CD4-positive, CD25-positive, alpha-beta regulatory T cell (primary cell): ENCODE measurements at regions not wholly inside any gene's neighbourhood (a gene's known extent, or its start where the extent isn't known, plus 50 kb on each side); places are given as distances from the start of the nearest gene placed in this dataset.

Experiments
- ATAC-seq, 2 donors: fragments of 150-1000 bp; cut with Tn5 transposase; one replicate each; pipeline ENCODE4 v1.10.0; 2021; ENCODE audit warnings: low read depth in 2 of 2, moderate number of reproducible peaks in 2 of 2, moderate library complexity in 1 of 2
- DNase-seq, 3 donors: peaks; one replicate each; pipeline versions ENCODE4 v3.0.0 to v3.0.0-alpha.2; 2012 to 2022; ENCODE audit warnings: mixed read lengths in 1 of 3
- H3K27ac ChIP-seq: one replicate; pipeline ENCODE4 v1.7.0; 2013; ENCODE audit warnings: mild to moderate bottlenecking, low read length; ENCODE audit not compliant: insufficient read depth, poor library complexity, severe bottlenecking
- H3K27me3 ChIP-seq: one replicate; pipeline ENCODE4 v1.7.0; 2013; ENCODE audit warnings: low read length; ENCODE audit not compliant: control insufficient read depth, insufficient read depth
- H3K36me3 ChIP-seq: one replicate; pipeline ENCODE4 v1.7.0; 2013; ENCODE audit warnings: mild to moderate bottlenecking, low read length, moderate library complexity; ENCODE audit not compliant: control insufficient read depth, insufficient read depth
- H3K4me1 ChIP-seq: 2 replicates; pipeline ENCODE4 v1.7.0; 2013; ENCODE audit warnings: mild to moderate bottlenecking, low read length; ENCODE audit not compliant: insufficient read depth, control insufficient read depth, poor library complexity, severe bottlenecking
- H3K4me3 ChIP-seq: one replicate; pipeline ENCODE4 v1.7.0; 2013; ENCODE audit warnings: low read depth, mild to moderate bottlenecking, low read length, moderate library complexity
- H3K9me3 ChIP-seq, 2 experiments: 1 replicate in 1 of 2; 2 replicates in 1 of 2; pipeline ENCODE4 v1.7.0; 2013; ENCODE audit warnings: low read length in 2 of 2, mild to moderate bottlenecking in 1 of 2, moderate library complexity in 1 of 2; ENCODE audit not compliant: control insufficient read depth in 2 of 2
- H3K27ac Mint-ChIP-seq, 3 donors: one replicate each; pipeline ENCODE4 v1.8.0; 2020 to 2022; ENCODE audit warnings: mild to moderate bottlenecking in 3 of 3, mixed read lengths in 3 of 3, moderate library complexity in 2 of 3
- H3K27me3 Mint-ChIP-seq: one replicate; pipeline ENCODE4 v1.8.0; 2022; ENCODE audit warnings: mild to moderate bottlenecking, mixed read lengths
- H3K36me3 Mint-ChIP-seq: one replicate; pipeline ENCODE4 v1.8.0; 2020; ENCODE audit warnings: mixed read lengths
- H3K4me1 Mint-ChIP-seq, 4 donors: one replicate each; pipeline ENCODE4 v1.8.0; 2020 to 2022; ENCODE audit warnings: mixed read lengths in 4 of 4, mild to moderate bottlenecking in 1 of 4
- H3K4me3 Mint-ChIP-seq, 4 donors: one replicate each; pipeline ENCODE4 v1.8.0; 2020 to 2022; ENCODE audit warnings: mild to moderate bottlenecking in 4 of 4, mixed read lengths in 4 of 4, moderate library complexity in 3 of 4
- H3K9me3 Mint-ChIP-seq, 7 donors: one replicate each; pipeline ENCODE4 v1.8.0; 2020 to 2022; ENCODE audit warnings: mixed read lengths in 7 of 7, mild to moderate bottlenecking in 3 of 7, moderate library complexity in 2 of 7

DNA sequence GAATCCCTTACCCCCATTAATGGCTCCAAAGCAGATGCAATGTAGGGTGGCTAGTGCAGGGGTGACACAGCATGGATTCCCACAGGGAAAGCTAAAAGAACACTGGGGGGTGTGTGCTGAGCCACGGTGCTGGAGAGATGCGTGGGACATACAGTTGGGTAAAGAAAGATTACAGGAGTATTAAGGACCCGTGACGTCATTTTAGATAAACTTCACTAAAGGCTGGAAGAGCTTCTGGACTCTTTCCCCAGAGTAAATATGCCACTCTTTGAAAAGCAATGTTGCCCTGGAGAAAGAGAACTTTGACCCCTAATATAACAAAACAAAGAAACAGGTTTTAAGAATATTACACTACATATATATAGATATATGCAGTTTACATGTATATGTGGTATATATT lies 481.5 kb upstream of the VSTM2A start:
- no peak overlapping the region for H3K4me3 Mint-ChIP-seq
- no peak for ATAC-seq
- no peak overlapping the region for H3K27ac Mint-ChIP-seq

DNA sequence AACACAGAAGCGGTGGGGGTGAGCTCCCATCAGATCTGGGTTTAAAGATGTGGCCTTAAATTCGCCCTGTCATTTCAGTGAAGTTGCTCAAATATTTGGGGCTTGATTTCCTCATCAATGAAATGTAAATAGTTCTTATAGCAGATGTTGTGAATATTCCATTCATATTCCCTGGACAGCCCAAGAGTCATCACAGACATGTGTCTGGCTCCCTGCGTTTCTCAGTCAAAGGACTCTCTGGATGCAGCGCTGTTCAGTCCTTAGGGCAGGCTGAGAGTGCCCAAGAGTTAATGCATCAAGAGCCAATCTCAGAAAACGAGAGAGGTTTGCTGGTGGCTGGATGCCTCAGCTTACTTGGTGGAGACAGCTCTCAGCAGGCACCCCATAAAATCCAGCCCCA lies 475.5 kb upstream of the VSTM2A start:
- Mint-ChIP-seq H3K4me1 (no peaks in the 10 kb centered on the region), H3K27me3 (no peaks in the 10 kb centered on the region), H3K27ac (no peak overlapping the region), H3K4me3 (no peak overlapping the region), H3K9me3 (peaks cover 0 to 21% (median 6%) of the 10 kb centered on the region in 7 donors), H3K36me3 (no peaks in the 10 kb centered on the region)
- H3K4me1 ChIP-seq, result no peaks in the 10 kb centered on the region
- DNase-seq, result no peak
- no peaks in the 10 kb centered on the region for H3K27me3 ChIP-seq
- no peak overlapping the region for H3K27ac ChIP-seq
- H3K9me3 ChIP-seq, result peaks cover 0 to 11% of the 10 kb centered on the region in 2 experiments
- H3K4me3 ChIP-seq, result no peak overlapping the region
- H3K36me3 ChIP-seq, result no peaks in the 10 kb centered on the region
- no peak for ATAC-seq

More for the DNA sequence above, 481.5 kb upstream of the VSTM2A start:
- Histone ChIP-seq H3K9me3 (peaks cover 0 to 7% of the 10 kb centered on the region in 2 experiments), H3K27ac (no peak overlapping the region), H3K4me1 (no peaks in the 10 kb centered on the region), H3K27me3 (no peaks in the 10 kb centered on the region), H3K36me3 (no peaks in the 10 kb centered on the region), H3K4me3 (no peak overlapping the region)
- Mint-ChIP-seq H3K36me3 (no peaks in the 10 kb centered on the region), H3K4me1 (no peaks in the 10 kb centered on the region), H3K9me3 (peaks cover 0 to 37% (median 5%) of the 10 kb centered on the region in 7 donors), H3K27me3 (no peaks in the 10 kb centered on the region)
- DNase-seq, result no peak

GRCh38 chr7:54069843-54070242 lies 472.3 kb upstream of the VSTM2A start:
- no peak overlapping the region for H3K4me3 Mint-ChIP-seq
- ATAC-seq, result no peak
- no peaks in the 10 kb centered on the region for H3K4me1 Mint-ChIP-seq
- Histone ChIP-seq H3K27ac (no peak overlapping the region), H3K36me3 (no peaks in the 10 kb centered on the region), H3K4me1 (no peaks in the 10 kb centered on the region), H3K4me3 (no peak overlapping the region), H3K9me3 (peaks cover 0 to 17% of the 10 kb centered on the region in 2 experiments), H3K27me3 (no peaks in the 10 kb centered on the region)
- H3K27me3 Mint-ChIP-seq, result no peaks in the 10 kb centered on the region
- no peak for DNase-seq
- no peak overlapping the region for H3K27ac Mint-ChIP-seq
- H3K36me3 Mint-ChIP-seq, result no peaks in the 10 kb centered on the region
- peaks cover 0 to 25% (median 4%) of the 10 kb centered on the region in 7 donors for H3K9me3 Mint-ChIP-seq

- Mint-ChIP-seq H3K27ac (no peak overlapping the region), H3K27me3 (no peaks in the 10 kb centered on the region), H3K36me3 (no peaks in the 10 kb centered on the region), H3K9me3 (peaks cover 4 to 27% (median 7%) of the 10 kb centered on the region in 7 donors), H3K4me3 (no peak overlapping the region), H3K4me1 (peaks cover 0 to 4% (median 0%) of the 10 kb centered on the region in 4 donors)
- Histone ChIP-seq H3K27me3 (no peaks in the 10 kb centered on the region), H3K36me3 (no peaks in the 10 kb centered on the region), H3K4me1 (no peaks in the 10 kb centered on the region), H3K4me3 (no peak overlapping the region), H3K9me3 (peaks cover 0 to 15% of the 10 kb centered on the region in 2 experiments), H3K27ac (no peak overlapping the region)
- no peak for DNase-seq
- ATAC-seq, result no peak
Measured at GRCh38 chr7:54072710-54073109, 469.5 kb upstream of the VSTM2A start.

GRCh38 chr7:54076616-54077015 lies 465.6 kb upstream of the VSTM2A start:
- H3K36me3 ChIP-seq, result no peaks in the 10 kb centered on the region
- no peak for DNase-seq
- H3K36me3 Mint-ChIP-seq, result no peaks in the 10 kb centered on the region
- H3K9me3 Mint-ChIP-seq, result peaks cover 4 to 37% (median 12%) of the 10 kb centered on the region in 7 donors
- no peak overlapping the region for H3K27ac Mint-ChIP-seq
- H3K4me1 Mint-ChIP-seq, result peaks cover 0 to 4% (median 0%) of the 10 kb centered on the region in 4 donors
- no peaks in the 10 kb centered on the region for H3K27me3 ChIP-seq
- no peak overlapping the region for H3K4me3 Mint-ChIP-seq
- H3K27ac ChIP-seq, result no peak overlapping the region
- H3K4me3 ChIP-seq, result no peak overlapping the region
- no peaks in the 10 kb centered on the region for H3K4me1 ChIP-seq
- H3K9me3 ChIP-seq, result peaks cover 2 to 15% of the 10 kb centered on the region in 2 experiments
- H3K27me3 Mint-ChIP-seq, result no peaks in the 10 kb centered on the region
- ATAC-seq, result no peak

GRCh38 chr7:54080525-54080924 lies 461.6 kb upstream of the VSTM2A start:
- Histone ChIP-seq H3K36me3 (no peaks in the 10 kb centered on the region), H3K4me1 (no peaks in the 10 kb centered on the region), H3K9me3 (peaks cover 4 to 5% of the 10 kb centered on the region in 2 experiments), H3K27ac (no peak overlapping the region), H3K4me3 (no peak overlapping the region), H3K27me3 (no peaks in the 10 kb centered on the region)
- DNase-seq (no peak), ATAC-seq (no peak)
- Mint-ChIP-seq H3K4me1 (no peaks in the 10 kb centered on the region), H3K36me3 (no peaks in the 10 kb centered on the region), H3K27ac (no peak overlapping the region), H3K27me3 (no peaks in the 10 kb centered on the region), H3K9me3 (peaks cover 0 to 24% (median 10%) of the 10 kb centered on the region in 7 donors), H3K4me3 (no peak overlapping the region)

DNA sequence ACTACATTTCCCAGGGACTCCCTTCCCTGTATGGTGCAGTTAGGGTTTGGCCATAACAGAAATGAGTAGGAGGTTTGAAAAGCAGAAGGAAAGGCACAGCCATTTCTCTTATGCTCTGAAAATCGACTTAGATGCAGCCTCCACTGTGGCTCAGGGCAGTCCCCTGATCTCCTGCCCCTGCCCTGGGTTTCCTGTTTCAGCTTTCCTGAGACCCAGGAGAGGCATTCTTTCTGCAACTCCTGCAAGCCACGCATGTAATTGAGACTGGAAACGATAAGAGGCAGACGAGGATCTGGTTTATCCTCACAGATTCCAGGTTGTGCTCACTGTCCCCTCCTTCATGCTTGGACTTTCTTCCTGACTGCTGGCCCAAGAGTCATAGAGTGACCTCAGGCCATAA lies 461.2 kb upstream of the VSTM2A start:
- H3K4me1 ChIP-seq, result no peaks in the 10 kb centered on the region
- H3K9me3 ChIP-seq, result peaks cover 4 to 5% of the 10 kb centered on the region in 2 experiments
- H3K27ac Mint-ChIP-seq, result no peak overlapping the region
- DNase-seq (no peak), ATAC-seq (no peak)
- H3K4me3 ChIP-seq, result no peak overlapping the region
- no peak overlapping the region for H3K4me3 Mint-ChIP-seq
- H3K4me1 Mint-ChIP-seq, result no peaks in the 10 kb centered on the region
- H3K27ac ChIP-seq, result no peak overlapping the region
- peaks cover 0 to 24% (median 10%) of the 10 kb centered on the region in 7 donors for H3K9me3 Mint-ChIP-seq
- H3K27me3 ChIP-seq, result no peaks in the 10 kb centered on the region
- H3K36me3 ChIP-seq, result no peaks in the 10 kb centered on the region
- H3K36me3 Mint-ChIP-seq, result no peaks in the 10 kb centered on the region
- no peaks in the 10 kb centered on the region for H3K27me3 Mint-ChIP-seq

GRCh38 chr7:54084340-54084739 lies 457.8 kb upstream of the VSTM2A start:
- H3K9me3 ChIP-seq, result peaks cover 4 to 5% of the 10 kb centered on the region in 2 experiments
- H3K9me3 Mint-ChIP-seq, result peaks cover 1 to 19% (median 8%) of the 10 kb centered on the region in 7 donors

More at GRCh38 chr7:54084340-54084739, 457.8 kb upstream of the VSTM2A start:
- ATAC-seq, result no peak
- Mint-ChIP-seq H3K4me1 (no peaks in the 10 kb centered on the region), H3K36me3 (no peaks in the 10 kb centered on the region), H3K4me3 (no peak overlapping the region), H3K27me3 (no peaks in the 10 kb centered on the region), H3K27ac (no peak overlapping the region)
- Histone ChIP-seq H3K27me3 (no peaks in the 10 kb centered on the region), H3K36me3 (no peaks in the 10 kb centered on the region), H3K4me1 (no peaks in the 10 kb centered on the region), H3K27ac (no peak overlapping the region), H3K4me3 (no peak overlapping the region)
- no peak for DNase-seq
